HepG2 (cell line): ENCODE measurements at regions not wholly inside any gene's neighbourhood (a gene's known extent, or its start where the extent isn't known, plus 50 kb on each side); places are given as distances from the start of the nearest gene placed in this dataset.

Source experiments
- ATAC-seq: fragments of 200-7000 bp; cut with Tn5 transposase; 3 replicates; pipeline ENCODE4 v1.9.1; 2020; ENCODE audit warnings: mild to moderate bottlenecking, moderate library complexity
- BruUV-seq: library from RNA; stranded (reverse); fragments of 400-500 nt; replicated peaks from 2 replicates; lab custom pipeline; 2021; lab: Mats Ljungman, UMichigan
- CTCF ChIA-PET: fragments of 300-600 bp; formaldehyde crosslinking; extraction: SDS; loops from one replicate; lab custom pipeline; 2021; ENCODE audit warnings: low total read pairs, inconsistent platforms, low intra/inter-chr PET ratio; lab: Yijun Ruan, JAX
- POLR2A ChIA-PET: fragments of 350-600 bp; sonication (Branson Sonifier 250); formaldehyde crosslinking; loops from one replicate; lab custom pipeline; 2020; ENCODE audit warnings: antibody characterized with exemption, inconsistent platforms; lab: Yijun Ruan, JAX
- DNase-seq: peaks from one replicate; pipeline ENCODE4 v3.0.0-alpha.2; 2015; ENCODE audit warnings: low spot score
- FAIRE-seq: peaks from 3 replicates; lab custom pipeline; 2011; peaks lifted over from hg19 to GRCh38; lab: Jason Lieb, UNC
- H2AFZ ChIP-seq: one replicate; pipeline ENCODE4 v1.6.1; 2011; ENCODE audit warnings: low read length, inconsistent platforms
- H3K27ac ChIP-seq: fragments of 300-600 bp; 3 replicates; pipeline ENCODE4 v1.8.0; 2011; ENCODE audit warnings: mixed run types, mild to moderate bottlenecking, mixed read lengths, low read length, inconsistent platforms; ENCODE audit not compliant: insufficient read depth; ENCODE audit errors: extremely low read length
- H3K27me3 ChIP-seq, 2 experiments: fragments of 200-600 bp in 1 of 2; 2 replicates in 1 of 2; 3 replicates in 1 of 2; pipeline versions ENCODE4 v1.6.0 to v1.8.0; 2011; ENCODE audit warnings: low read length in 2 of 2, mild to moderate bottlenecking in 2 of 2, moderate library complexity in 2 of 2, inconsistent platforms in 1 of 2; ENCODE audit not compliant: insufficient read depth in 2 of 2, control insufficient read depth in 1 of 2
- H3K36me3 ChIP-seq, 2 experiments: fragments of 200-600 bp in 1 of 2; replicated peaks in 1 of 2; 2 replicates in 1 of 2; 3 replicates in 1 of 2; pipeline versions ENCODE4 v1.5.1 to v1.8.0; 2011; ENCODE audit warnings: low read length in 2 of 2, inconsistent platforms in 1 of 2; ENCODE audit not compliant: insufficient read depth in 2 of 2, control insufficient read depth in 1 of 2
- H3K4me1 ChIP-seq: 2 replicates; pipeline ENCODE4 v1.5.1; 2012; ENCODE audit warnings: low read length, inconsistent platforms; ENCODE audit not compliant: insufficient read depth
- H3K4me2 ChIP-seq: 2 replicates; pipeline ENCODE4 v1.6.0; 2011; ENCODE audit warnings: low read depth, low read length, inconsistent platforms
- H3K4me3 ChIP-seq, 3 experiments: fragments of 200-600 bp in 1 of 3; sonication (generic), shearing (Covaris generic) in 1 of 3; replicated peaks in 1 of 3; 2 replicates each; pipeline ENCODE4 v1.5.1; 2011 to 2016; ENCODE audit warnings: low read length in 3 of 3, inconsistent platforms in 2 of 3, low read depth in 2 of 3, mild to moderate bottlenecking in 2 of 3, control low read depth in 1 of 3, mixed read lengths in 1 of 3; ENCODE audit not compliant: insufficient read depth in 1 of 3
- H3K79me2 ChIP-seq: one replicate; pipeline ENCODE4 v1.6.1; 2011; ENCODE audit warnings: low read length, inconsistent platforms; ENCODE audit not compliant: insufficient read depth
- H3K9ac ChIP-seq: 2 replicates; pipeline ENCODE4 v1.6.0; 2011; ENCODE audit warnings: mild to moderate bottlenecking, low read depth, low read length, inconsistent platforms; ENCODE audit not compliant: insufficient read depth
- H3K9me3 ChIP-seq: 2 replicates; pipeline ENCODE4 v1.5.1; 2012; ENCODE audit warnings: mild to moderate bottlenecking, low read length
- H4K20me1 ChIP-seq: 2 replicates; pipeline ENCODE4 v1.6.0; 2011; ENCODE audit warnings: inconsistent platforms, mild to moderate bottlenecking, low read length, moderate library complexity; ENCODE audit not compliant: insufficient read depth
- KLF12 ChIP-seq: sonication (generic); formaldehyde crosslinking; IDR thresholded peaks from 2 replicates; pipeline ENCODE4 v1.4.0; 2020; ENCODE audit warnings: missing genetic modification reagents, borderline replicate concordance
- MEIS1 ChIP-seq: sonication (generic); formaldehyde crosslinking; IDR thresholded peaks from 2 replicates; pipeline ENCODE4 v1.9.0; 2021; ENCODE audit warnings: mild to moderate bottlenecking, missing genetic modification reagents, moderate library complexity, borderline replicate concordance
- SMAD1 ChIP-seq: sonication (generic); formaldehyde crosslinking; IDR thresholded peaks from 2 replicates; pipeline ENCODE4 v1.4.0; 2020; ENCODE audit warnings: missing genetic modification reagents, low read depth, mild to moderate bottlenecking, borderline replicate concordance
- TMF1 ChIP-seq: sonication (generic); formaldehyde crosslinking; IDR thresholded peaks from 2 replicates; pipeline ENCODE4 v1.8.1; 2022; ENCODE audit warnings: low read depth, missing genetic modification reagents
- ZBTB7B ChIP-seq: sonication (generic); formaldehyde crosslinking; IDR thresholded peaks from 2 replicates; pipeline ENCODE4 v1.4.0; 2020; ENCODE audit warnings: missing genetic modification reagents
- WGBS: methylation state at CpG from one replicate; pipeline ENCODE4 v1.1.6; 2017; ENCODE audit warnings: low lambda C conversion rate; 5-methylcytosine and 5-hydroxymethylcytosine counted together
- in situ Hi-C: cut with HindIII; loops from 2 replicates; pipeline ENCODE4 v1.10.0; 2017; ENCODE audit warnings: low pct_unique_long_range_greater_than_20kb; ENCODE audit not compliant: extremely low pct_ligation_motif_present
- intact Hi-C: fragments of 100-400 bp; cut with micrococcal nuclease; formaldehyde crosslinking; loops from one replicate; pipeline ENCODE4 v1.10.0; 2022; ENCODE audit not compliant: unreplicated experiment
- TF ChIP-seq, protein P1 (sequence below): sonication (generic); formaldehyde crosslinking; IDR thresholded peaks from 2 replicates; pipeline ENCODE4 v1.5.1; 2020; ENCODE audit warnings: mild to moderate bottlenecking, missing genetic modification reagents, borderline replicate concordance
- TF ChIP-seq, protein P2 (sequence below): sonication (generic); formaldehyde crosslinking; IDR thresholded peaks from 2 replicates; pipeline ENCODE4 v1.4.0; 2020; ENCODE audit warnings: missing genetic modification reagents, borderline replicate concordance
- TF ChIP-seq, protein P3 (sequence below): sonication (generic); formaldehyde crosslinking; IDR thresholded peaks from 2 replicates; pipeline ENCODE4 v1.4.0; 2020; ENCODE audit warnings: missing genetic modification reagents, borderline replicate concordance
- TF ChIP-seq, protein P4 (sequence below): sonication (generic); formaldehyde crosslinking; IDR thresholded peaks from 2 replicates; pipeline ENCODE4 v1.5.1; 2020; ENCODE audit warnings: missing genetic modification reagents, mild to moderate bottlenecking, borderline replicate concordance

DNA sequence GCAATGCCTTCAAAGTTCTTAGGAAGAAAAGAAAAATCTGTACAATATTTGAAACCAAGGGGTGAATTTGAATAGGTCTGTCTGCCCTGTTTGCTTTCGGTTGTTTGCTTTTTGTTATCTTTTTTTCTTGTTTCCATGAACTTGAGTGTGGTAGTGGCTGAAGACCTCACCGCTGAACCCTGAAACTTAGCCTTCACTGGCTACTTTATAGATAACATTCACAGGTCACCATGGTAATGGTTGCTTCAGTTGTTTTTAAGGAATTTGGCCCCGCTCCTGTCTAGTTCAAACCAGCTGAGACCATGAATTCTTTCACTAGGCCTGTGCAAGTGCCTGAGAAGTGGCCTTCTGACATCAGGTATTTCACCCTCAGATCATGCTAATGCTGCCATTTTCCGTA is 137.0 kb upstream of the PMFBP1 start:
- Histone ChIP-seq H3K79me2 (no peaks in the 10 kb centered on the region), H4K20me1 (no peaks in the 10 kb centered on the region), H3K9ac (0 out of 2 replicates have a peak overlapping the region, but pooled peaks have one; percentile 12), H2AFZ (no peak overlapping the region), H3K27ac (peak overlapping the region; percentile 80), H3K4me3 (peak overlapping the region in 1 of 3 experiments; percentile 19; a peak in 1 of 6 replicates), H3K27me3 (no peaks in the 10 kb centered on the region), H3K4me2 (peak overlapping the region; percentile 45), H3K4me1 (peaks cover 40% of the 10 kb centered on the region), H3K9me3 (no peaks in the 10 kb centered on the region), H3K36me3 (no peaks in the 10 kb centered on the region)
- BruUV-seq: no TSS peak
- peak; percentile 99 for ATAC-seq
- peak; percentile 96 for DNase-seq
- 11% methylated on average over 4 of the region's 4 CpGs for WGBS
- in situ Hi-C loops: no loop called here
- CTCF ChIA-PET: no interaction called here
- peak; percentile 97 for FAIRE-seq
- POLR2A ChIA-PET: no interaction called here
- intact Hi-C loops: loop anchor here (1.0 kb wide), 1 partner anchor 161 kb away; no protein-coding TSS in a partner anchor
- TF ChIP-seq TMF1 (CRISPR knock-in tag) (0 out of 2 replicates have a peak, but pooled peaks have one; percentile 41), ZBTB7B (CRISPR knock-in tag) (peak; percentile 73), MEIS1 (CRISPR knock-in tag) (peak; percentile 45; the same call in 1 of the 2 replicates), SMAD1 (CRISPR knock-in tag) (no peak), KLF12 (CRISPR knock-in tag) (no peak)
- TF ChIP-seq, protein P1, sequence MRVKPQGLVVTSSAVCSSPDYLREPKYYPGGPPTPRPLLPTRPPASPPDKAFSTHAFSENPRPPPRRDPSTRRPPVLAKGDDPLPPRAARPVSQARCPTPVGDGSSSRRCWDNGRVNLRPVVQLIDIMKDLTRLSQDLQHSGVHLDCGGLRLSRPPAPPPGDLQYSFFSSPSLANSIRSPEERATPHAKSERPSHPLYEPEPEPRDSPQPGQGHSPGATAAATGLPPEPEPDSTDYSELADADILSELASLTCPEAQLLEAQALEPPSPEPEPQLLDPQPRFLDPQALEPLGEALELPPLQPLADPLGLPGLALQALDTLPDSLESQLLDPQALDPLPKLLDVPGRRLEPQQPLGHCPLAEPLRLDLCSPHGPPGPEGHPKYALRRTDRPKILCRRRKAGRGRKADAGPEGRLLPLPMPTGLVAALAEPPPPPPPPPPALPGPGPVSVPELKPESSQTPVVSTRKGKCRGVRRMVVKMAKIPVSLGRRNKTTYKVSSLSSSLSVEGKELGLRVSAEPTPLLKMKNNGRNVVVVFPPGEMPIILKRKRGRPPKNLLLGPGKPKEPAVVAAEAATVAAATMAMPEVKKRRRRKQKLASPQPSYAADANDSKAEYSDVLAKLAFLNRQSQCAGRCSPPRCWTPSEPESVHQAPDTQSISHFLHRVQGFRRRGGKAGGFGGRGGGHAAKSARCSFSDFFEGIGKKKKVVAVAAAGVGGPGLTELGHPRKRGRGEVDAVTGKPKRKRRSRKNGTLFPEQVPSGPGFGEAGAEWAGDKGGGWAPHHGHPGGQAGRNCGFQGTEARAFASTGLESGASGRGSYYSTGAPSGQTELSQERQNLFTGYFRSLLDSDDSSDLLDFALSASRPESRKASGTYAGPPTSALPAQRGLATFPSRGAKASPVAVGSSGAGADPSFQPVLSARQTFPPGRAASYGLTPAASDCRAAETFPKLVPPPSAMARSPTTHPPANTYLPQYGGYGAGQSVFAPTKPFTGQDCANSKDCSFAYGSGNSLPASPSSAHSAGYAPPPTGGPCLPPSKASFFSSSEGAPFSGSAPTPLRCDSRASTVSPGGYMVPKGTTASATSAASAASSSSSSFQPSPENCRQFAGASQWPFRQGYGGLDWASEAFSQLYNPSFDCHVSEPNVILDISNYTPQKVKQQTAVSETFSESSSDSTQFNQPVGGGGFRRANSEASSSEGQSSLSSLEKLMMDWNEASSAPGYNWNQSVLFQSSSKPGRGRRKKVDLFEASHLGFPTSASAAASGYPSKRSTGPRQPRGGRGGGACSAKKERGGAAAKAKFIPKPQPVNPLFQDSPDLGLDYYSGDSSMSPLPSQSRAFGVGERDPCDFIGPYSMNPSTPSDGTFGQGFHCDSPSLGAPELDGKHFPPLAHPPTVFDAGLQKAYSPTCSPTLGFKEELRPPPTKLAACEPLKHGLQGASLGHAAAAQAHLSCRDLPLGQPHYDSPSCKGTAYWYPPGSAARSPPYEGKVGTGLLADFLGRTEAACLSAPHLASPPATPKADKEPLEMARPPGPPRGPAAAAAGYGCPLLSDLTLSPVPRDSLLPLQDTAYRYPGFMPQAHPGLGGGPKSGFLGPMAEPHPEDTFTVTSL (CRISPR knock-in tag): peak; percentile 86; the same call in 1 of the 2 replicates
- TF ChIP-seq, protein P2, sequence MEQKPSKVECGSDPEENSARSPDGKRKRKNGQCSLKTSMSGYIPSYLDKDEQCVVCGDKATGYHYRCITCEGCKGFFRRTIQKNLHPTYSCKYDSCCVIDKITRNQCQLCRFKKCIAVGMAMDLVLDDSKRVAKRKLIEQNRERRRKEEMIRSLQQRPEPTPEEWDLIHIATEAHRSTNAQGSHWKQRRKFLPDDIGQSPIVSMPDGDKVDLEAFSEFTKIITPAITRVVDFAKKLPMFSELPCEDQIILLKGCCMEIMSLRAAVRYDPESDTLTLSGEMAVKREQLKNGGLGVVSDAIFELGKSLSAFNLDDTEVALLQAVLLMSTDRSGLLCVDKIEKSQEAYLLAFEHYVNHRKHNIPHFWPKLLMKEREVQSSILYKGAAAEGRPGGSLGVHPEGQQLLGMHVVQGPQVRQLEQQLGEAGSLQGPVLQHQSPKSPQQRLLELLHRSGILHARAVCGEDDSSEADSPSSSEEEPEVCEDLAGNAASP (CRISPR knock-in tag): peak; percentile 56; the same call in 1 of the 2 replicates
- TF ChIP-seq, protein P3, sequence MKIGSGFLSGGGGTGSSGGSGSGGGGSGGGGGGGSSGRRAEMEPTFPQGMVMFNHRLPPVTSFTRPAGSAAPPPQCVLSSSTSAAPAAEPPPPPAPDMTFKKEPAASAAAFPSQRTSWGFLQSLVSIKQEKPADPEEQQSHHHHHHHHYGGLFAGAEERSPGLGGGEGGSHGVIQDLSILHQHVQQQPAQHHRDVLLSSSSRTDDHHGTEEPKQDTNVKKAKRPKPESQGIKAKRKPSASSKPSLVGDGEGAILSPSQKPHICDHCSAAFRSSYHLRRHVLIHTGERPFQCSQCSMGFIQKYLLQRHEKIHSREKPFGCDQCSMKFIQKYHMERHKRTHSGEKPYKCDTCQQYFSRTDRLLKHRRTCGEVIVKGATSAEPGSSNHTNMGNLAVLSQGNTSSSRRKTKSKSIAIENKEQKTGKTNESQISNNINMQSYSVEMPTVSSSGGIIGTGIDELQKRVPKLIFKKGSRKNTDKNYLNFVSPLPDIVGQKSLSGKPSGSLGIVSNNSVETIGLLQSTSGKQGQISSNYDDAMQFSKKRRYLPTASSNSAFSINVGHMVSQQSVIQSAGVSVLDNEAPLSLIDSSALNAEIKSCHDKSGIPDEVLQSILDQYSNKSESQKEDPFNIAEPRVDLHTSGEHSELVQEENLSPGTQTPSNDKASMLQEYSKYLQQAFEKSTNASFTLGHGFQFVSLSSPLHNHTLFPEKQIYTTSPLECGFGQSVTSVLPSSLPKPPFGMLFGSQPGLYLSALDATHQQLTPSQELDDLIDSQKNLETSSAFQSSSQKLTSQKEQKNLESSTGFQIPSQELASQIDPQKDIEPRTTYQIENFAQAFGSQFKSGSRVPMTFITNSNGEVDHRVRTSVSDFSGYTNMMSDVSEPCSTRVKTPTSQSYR: peak; percentile 42; the same call in 1 of the 2 replicates
- TF ChIP-seq, protein P4, sequence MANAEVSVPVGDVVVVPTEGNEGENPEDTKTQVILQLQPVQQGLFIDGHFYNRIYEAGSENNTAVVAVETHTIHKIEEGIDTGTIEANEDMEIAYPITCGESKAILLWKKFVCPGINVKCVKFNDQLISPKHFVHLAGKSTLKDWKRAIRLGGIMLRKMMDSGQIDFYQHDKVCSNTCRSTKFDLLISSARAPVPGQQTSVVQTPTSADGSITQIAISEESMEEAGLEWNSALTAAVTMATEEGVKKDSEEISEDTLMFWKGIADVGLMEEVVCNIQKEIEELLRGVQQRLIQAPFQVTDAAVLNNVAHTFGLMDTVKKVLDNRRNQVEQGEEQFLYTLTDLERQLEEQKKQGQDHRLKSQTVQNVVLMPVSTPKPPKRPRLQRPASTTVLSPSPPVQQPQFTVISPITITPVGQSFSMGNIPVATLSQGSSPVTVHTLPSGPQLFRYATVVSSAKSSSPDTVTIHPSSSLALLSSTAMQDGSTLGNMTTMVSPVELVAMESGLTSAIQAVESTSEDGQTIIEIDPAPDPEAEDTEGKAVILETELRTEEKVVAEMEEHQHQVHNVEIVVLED (CRISPR knock-in tag): peak; percentile 45; the same call in 1 of the 2 replicates
